ENCODE measurements at regions not wholly inside any gene's neighbourhood (a gene's known extent, or its start where the extent isn't known, plus 50 kb on each side); places are given as distances from the start of the nearest gene placed in this dataset.

GRCh38 chr20:22924949-22925612, 110.0 kb upstream of the SSTR4 start:
- TF ChIP-seq CTCF (IDR thresholded peaks at IDR 0.05) (no peak), ZFX (IDR thresholded peaks at IDR 0.05; ENCODE audit: borderline replicate concordance) (no peak)
